Heart right ventricle (tissue), 16 donors: ENCODE measurements at regions not wholly inside any gene's neighbourhood (a gene's known extent, or its start where the extent isn't known, plus 50 kb on each side); places are given as distances from the start of the nearest gene placed in this dataset.

ENCODE experiments used
- ATAC-seq, 8 donors: fragments of 200-7000 bp; cut with Tn5 transposase; one replicate each; pipeline ENCODE4 v1.9.1; 2020; ENCODE audit warnings: mild to moderate bottlenecking in 8 of 8, moderate library complexity in 8 of 8, moderate number of reproducible peaks in 1 of 8
- DNase-seq, 2 donors: peaks; one replicate each; pipeline ENCODE4 v3.0.0-alpha.2; 2020
- H3K27ac ChIP-seq, 10 donors: fragments of 200-600 bp; sonication (generic) in 2 of 10; one replicate each; pipeline versions ENCODE4 v1.5.0 to v1.8.0; 2020 to 2022; ENCODE audit warnings: mild to moderate bottlenecking in 3 of 10
- H3K27me3 ChIP-seq, 7 donors: fragments of 200-600 bp; one replicate each; pipeline ENCODE4 v1.8.0; 2021 to 2022; ENCODE audit warnings: mild to moderate bottlenecking in 2 of 7
- H3K36me3 ChIP-seq, 9 donors: fragments of 200-600 bp; sonication (generic) in 1 of 9; one replicate each; pipeline versions ENCODE4 v1.5.0 to v1.8.0; 2020 to 2022; ENCODE audit warnings: mild to moderate bottlenecking in 2 of 9
- H3K4me1 ChIP-seq, 9 donors: fragments of 200-600 bp; sonication (generic) in 1 of 9; one replicate each; pipeline versions ENCODE4 v1.5.0 to v1.8.0; 2020 to 2022; ENCODE audit warnings: mild to moderate bottlenecking in 4 of 9
- H3K4me3 ChIP-seq, 10 donors: fragments of 200-600 bp; sonication (generic) in 2 of 10; one replicate each; pipeline versions ENCODE4 v1.5.0 to v1.8.0; 2020 to 2022; ENCODE audit warnings: mild to moderate bottlenecking in 7 of 10, moderate library complexity in 2 of 10
- H3K9me3 ChIP-seq, 11 donors: fragments of 200-600 bp in 10 of 11; sonication (generic) in 2 of 11; one replicate each; pipeline versions ENCODE4 v1.5.0 to v1.8.0; 2013 to 2022; ENCODE audit warnings: mild to moderate bottlenecking in 2 of 11, control low read depth in 1 of 11, moderate library complexity in 1 of 11
- WGBS, 2 donors: extraction: QIAGEN DNeasy Blood & Tissue Kit; methylation state at CpG; one replicate each; pipeline ENCODE4 v1.1.7; 2013; ENCODE audit warnings: inconsistent platforms in 1 of 2; 5-methylcytosine and 5-hydroxymethylcytosine counted together
- intact Hi-C, 10 donors: fragments of 100-400 bp; cut with DNase I; formaldehyde crosslinking; loops; one replicate each; pipeline versions ENCODE4 v1.11.1 to v1.14.2; 2022
- TF ChIP-seq, protein P1 (sequence below), 9 donors: fragments of 200-600 bp; sonication (generic) in 2 of 9; IDR thresholded peaks; one replicate each; pipeline versions ENCODE4 v1.5.0 to v1.8.0; 2021 to 2022; ENCODE audit warnings: antibody characterized with exemption in 9 of 9, mild to moderate bottlenecking in 5 of 9, moderate library complexity in 1 of 9
- donor health status: Arrhythmogenic right ventricular cardiomyopathy.
- donor health status: ischemic (EF 13 %, LVEDD 7.1; RV severe dilation, severe dysfunction).
- donor health status: healthy with polysubstance abuse.
- donor health status: DM: no; HTN: yes; CAD: no.
- donor health status: DM: no; HTN: no; CAD: no.
- donor health status: ischemic (EF 25% LVEDD 6.9; RV normal size, moderate dysfunction).
- donor health status: ischemic (EF 25% LVEDD 5.7; RV mildly dilated, moderate dysfunction).
- donor health status: healthy.
- donor health status: DM: yes; HTN: yes; CAD: no.
- donor health status: Ischemic cardiomyopathy.
- donor health status: ischemic (EF 35%, LVEDD 5.7; RV mildly dilated, moderate dysfunction).
- donor health status: nonischemic (EF 11% LVEDD 7.7; RV severe dilation, severe dysfunction).
- donor health status: DM: yes; HTN: yes; CAD: no.
- donor health status: PGD.
- donor health status: ischemic (EF 29% LVEDD 5.4; RV normal size, mild dysfunction).
- donor health status: nonischemic (EF 23%, LVEDD 6.1; RV moderate dilation, normal function).

GRCh38 chr4:18938343-18939099 is 917.0 kb upstream of the LCORL start:
- Histone ChIP-seq H3K9me3 (no peaks in the 10 kb centered on the region), H3K27me3 (no peaks in the 10 kb centered on the region), H3K27ac (no peak overlapping the region), H3K4me3 (no peak overlapping the region), H3K4me1 (peaks cover 0 to 2% (median 0%) of the 10 kb centered on the region in 9 donors), H3K36me3 (no peaks in the 10 kb centered on the region)
- intact Hi-C loops: loop anchor here in 5 of 10 donors (5.0 to 10.0 kb wide), 3 partner anchors 244 to 251 kb away; no protein-coding TSS in a partner anchor
- ATAC-seq (no peak), DNase-seq (no peak)
- TF ChIP-seq, protein P1, sequence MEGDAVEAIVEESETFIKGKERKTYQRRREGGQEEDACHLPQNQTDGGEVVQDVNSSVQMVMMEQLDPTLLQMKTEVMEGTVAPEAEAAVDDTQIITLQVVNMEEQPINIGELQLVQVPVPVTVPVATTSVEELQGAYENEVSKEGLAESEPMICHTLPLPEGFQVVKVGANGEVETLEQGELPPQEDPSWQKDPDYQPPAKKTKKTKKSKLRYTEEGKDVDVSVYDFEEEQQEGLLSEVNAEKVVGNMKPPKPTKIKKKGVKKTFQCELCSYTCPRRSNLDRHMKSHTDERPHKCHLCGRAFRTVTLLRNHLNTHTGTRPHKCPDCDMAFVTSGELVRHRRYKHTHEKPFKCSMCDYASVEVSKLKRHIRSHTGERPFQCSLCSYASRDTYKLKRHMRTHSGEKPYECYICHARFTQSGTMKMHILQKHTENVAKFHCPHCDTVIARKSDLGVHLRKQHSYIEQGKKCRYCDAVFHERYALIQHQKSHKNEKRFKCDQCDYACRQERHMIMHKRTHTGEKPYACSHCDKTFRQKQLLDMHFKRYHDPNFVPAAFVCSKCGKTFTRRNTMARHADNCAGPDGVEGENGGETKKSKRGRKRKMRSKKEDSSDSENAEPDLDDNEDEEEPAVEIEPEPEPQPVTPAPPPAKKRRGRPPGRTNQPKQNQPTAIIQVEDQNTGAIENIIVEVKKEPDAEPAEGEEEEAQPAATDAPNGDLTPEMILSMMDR (IDR thresholded peaks at IDR 0.05): no peak
- 31 to 56% methylated on average over 3 of the region's 3 CpGs for WGBS, 2 donors

GRCh38 chr4:18937746-18938145 is 916.2 kb upstream of the LCORL start:
- Histone ChIP-seq H3K36me3 (no peaks in the 10 kb centered on the region), H3K9me3 (no peaks in the 10 kb centered on the region), H3K4me3 (no peak overlapping the region), H3K4me1 (peaks cover 0 to 8% (median 0%) of the 10 kb centered on the region in 9 donors), H3K27ac (no peak overlapping the region), H3K27me3 (no peaks in the 10 kb centered on the region)
- no peak for ATAC-seq
- no peak for DNase-seq
- TF ChIP-seq, protein P1 (IDR thresholded peaks at IDR 0.05): no peak
- WGBS, 2 donors: 93 to 94% methylated on average over 4 of the region's 4 CpGs
- intact Hi-C loops: loop anchor here in 5 of 10 donors (5.0 to 10.0 kb wide), 3 partner anchors 243 to 250 kb away; no protein-coding TSS in a partner anchor

- Histone ChIP-seq H3K4me1 (peaks cover 0 to 14% (median 0%) of the 10 kb centered on the region in 9 donors), H3K4me3 (no peak overlapping the region), H3K27me3 (no peaks in the 10 kb centered on the region), H3K9me3 (no peaks in the 10 kb centered on the region), H3K36me3 (no peaks in the 10 kb centered on the region), H3K27ac (no peak overlapping the region)
- TF ChIP-seq, protein P1 (IDR thresholded peaks at IDR 0.05): no peak
- intact Hi-C loops: loop anchor here in 5 of 10 donors (5.0 to 10.0 kb wide), 3 partner anchors 242 to 250 kb away; no protein-coding TSS in a partner anchor
- ATAC-seq (no peak), DNase-seq (no peak)
- 86 to 95% methylated on average over 4 of the region's 4 CpGs for WGBS, 2 donors
Measured at GRCh38 chr4:18937080-18937479, 915.5 kb upstream of the LCORL start.

- intact Hi-C loops: loop anchor here in 7 of 10 donors (2.0 to 10.0 kb wide), 4 partner anchors 241 to 249 kb away; no protein-coding TSS in a partner anchor
- H3K27me3 ChIP-seq: no peaks in the 10 kb centered on the region
- no peak overlapping the region for H3K27ac ChIP-seq
- no peak overlapping the region for H3K4me3 ChIP-seq
- ATAC-seq (no peak), DNase-seq (no peak)
- H3K9me3 ChIP-seq: no peaks in the 10 kb centered on the region
- H3K36me3 ChIP-seq: no peaks in the 10 kb centered on the region
- peaks cover 0 to 16% (median 0%) of the 10 kb centered on the region in 9 donors for H3K4me1 ChIP-seq
- TF ChIP-seq, protein P1 (IDR thresholded peaks at IDR 0.05): no peak
- 58 to 62% methylated on average over 7 of the region's 7 CpGs for WGBS, 2 donors
Measured at GRCh38 chr4:18935659-18936345, 914.2 kb upstream of the LCORL start.
